HuH-7.5 (cell line): ENCODE measurements at regions not wholly inside any gene's neighbourhood (a gene's known extent, or its start where the extent isn't known, plus 50 kb on each side); places are given as distances from the start of the nearest gene placed in this dataset.
A peak's percentile ranks its signal among the peaks of the same experiment; 100 is the strongest.
"Not testable (repeated sequence)": the region's sequence is repeated elsewhere in the genome, so short reads cannot be mapped to it uniquely, and the experiment has no call there.

Experiments used
- DNase-seq: peaks from one replicate; pipeline ENCODE4 v3.0.0; 2011; ENCODE audit warnings: low spot score

DNA sequence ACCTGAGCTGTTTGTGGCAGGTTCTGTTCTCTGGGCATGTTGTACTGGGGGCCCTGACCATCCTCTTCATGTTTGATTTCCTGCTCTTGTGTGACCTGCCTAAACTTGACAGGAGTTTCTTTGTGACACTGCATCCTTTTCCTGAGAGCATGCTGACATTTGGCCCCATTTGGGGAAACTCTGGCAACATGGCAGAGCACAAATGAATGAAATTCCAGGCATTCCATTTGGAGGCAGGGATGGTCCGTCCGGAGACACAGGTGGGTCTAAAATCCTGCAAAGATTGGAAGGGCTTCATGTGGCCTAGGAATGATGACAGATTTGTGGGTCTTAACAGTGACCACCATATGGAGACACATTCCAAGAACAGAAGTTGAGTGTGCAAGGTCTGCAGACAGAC is 184.0 kb downstream of the FCRL5 start:
- DNase-seq = no peak

DNA sequence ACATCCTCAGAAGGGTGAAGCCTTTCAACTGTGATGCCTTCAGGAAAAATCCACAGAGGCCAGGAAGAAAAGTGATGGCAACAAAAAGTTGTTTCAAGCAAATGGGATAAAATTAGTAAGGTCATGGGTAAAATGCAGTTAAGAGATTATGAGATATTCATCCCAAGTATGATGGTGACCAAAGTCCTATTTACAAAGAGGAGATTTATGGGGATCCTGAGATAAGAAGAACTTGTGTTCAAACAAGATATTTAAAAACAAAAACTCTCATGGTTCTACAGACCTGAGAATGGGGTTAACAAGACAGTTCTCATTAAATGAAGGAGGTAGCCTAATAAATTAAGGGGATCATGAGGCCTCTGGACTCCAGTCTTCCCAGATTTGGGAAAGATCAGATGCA is 184.4 kb downstream of the FCRL5 start:
- DNase-seq = no peak

DNA sequence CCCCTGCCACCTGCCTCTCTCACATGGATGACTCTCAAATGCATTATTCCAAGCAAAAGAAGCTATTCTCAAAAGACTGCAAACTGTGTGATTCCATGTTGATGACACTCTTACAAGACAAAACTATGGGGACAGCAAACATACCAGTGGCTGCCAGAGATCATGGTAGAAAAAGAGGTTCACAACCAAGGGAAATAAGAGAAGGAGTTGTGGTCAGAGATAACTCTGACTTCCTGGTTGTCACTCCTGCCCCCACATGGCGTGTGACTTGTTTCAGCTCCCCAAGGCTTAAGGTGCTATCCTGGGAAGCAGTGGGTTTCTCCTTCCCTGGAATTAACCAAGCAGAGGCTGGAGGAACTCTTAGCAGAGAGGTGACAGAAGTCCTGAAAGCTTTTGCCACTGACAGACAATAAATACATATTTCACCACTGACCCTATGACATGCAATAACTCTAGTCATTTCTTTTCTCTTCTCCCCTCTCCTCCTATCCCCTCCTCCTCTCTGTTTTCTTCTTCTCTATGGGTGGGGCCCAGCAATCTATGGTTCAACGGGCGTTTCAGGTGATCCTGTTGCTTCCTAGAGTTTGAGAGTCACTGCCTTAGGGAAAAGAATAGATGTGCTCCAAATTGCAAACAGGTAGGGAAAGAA is 185.1 kb downstream of the FCRL5 start:
- no peak for DNase-seq

DNA sequence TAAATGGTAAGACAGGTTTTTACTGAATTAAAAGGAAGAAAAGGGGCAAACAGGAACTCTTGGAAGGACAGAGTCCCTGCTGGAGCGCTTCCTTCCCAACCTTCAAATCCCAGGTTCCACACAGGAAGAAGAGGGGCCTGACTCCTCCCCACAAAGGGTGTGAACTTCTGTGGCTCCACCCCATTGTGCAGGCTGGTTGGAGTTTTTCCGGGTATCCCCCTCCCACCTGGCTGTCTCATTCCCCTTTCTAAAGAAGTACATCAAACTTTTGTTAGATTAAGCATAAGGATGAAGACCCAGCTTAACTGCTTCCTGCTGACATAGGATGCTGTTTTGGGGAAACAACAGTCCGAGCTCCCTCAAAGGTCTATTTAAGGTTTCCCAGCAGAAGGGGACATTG is 187.7 kb downstream of the FCRL5 start:
- no peak for DNase-seq

DNA sequence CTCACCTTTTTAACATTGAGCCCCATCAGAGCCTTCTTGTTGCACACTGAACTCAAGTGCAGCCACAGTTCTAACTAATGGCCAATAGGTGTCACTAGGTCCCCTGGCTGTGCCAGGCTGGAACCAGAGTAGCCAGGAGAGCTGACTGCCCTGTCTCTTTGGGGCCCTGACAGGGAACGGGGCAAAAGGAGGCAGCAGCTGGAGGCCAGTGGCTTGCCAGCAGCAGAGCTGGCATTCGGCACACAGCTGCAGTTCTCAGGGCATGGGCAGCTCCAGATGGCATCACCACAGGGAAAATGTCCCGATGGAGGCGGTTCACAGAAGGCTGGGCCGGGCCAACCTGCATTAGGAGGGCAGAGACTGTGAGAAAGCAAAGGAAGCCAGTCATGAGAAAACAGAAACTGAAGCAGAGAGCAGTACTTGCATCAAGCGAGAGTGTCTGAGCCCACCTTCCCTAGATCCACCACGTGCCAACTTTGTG is 188.6 kb downstream of the FCRL5 start:
- DNase-seq = peak; percentile 49

DNA sequence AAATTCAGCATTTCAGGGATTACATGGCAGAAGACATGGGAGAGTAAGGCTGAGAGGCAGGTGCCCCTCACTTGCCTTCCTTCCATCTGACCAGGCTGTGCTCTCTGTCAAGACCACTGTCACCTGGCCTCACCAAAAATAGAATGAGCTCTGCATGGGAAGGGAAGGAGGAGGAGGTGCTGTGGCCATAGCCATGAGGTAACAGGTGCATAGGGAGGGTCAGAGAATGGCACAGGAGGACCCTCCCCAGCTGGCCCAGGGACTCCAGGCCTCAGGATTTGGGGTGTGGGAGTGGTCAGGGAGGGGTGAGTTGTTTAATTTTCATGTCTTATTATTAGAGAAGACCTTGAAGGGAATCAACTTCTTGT is 192.3 kb downstream of the FCRL5 start:
- DNase-seq = no peak

DNA sequence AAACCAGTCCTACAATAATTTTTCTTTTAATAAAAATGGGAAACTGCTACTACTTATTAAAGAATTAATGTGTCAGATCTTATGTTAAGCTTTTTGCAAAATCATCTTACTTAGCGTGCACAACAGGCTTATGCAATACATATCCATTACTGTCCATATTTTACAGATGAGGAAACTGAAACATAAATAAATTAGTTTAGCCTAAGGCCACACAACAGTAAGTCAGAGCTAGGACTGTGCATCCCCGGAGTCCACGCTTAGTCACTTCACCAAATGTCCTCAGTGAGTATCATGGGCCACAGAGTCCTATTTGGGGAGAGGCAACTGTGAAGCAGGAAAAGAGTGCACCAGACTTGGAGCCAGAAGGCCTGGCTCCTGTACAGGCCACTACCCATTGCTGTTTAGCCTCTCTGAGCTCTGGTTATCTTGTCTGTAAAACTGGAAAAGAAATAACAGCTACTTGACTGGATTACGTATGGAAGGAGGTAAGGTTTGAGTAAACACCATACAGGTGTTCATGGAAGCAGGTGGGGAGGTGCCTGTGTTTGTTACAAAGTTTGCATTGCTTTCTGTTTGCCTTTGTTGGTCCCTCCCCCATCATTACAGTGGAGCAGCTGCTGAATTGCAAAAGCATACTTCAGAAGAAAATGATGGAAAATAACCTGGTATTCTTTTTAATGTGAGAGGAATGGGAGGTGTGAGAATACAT is 192.8 kb downstream of the FCRL5 start:
- DNase-seq = no peak

DNA sequence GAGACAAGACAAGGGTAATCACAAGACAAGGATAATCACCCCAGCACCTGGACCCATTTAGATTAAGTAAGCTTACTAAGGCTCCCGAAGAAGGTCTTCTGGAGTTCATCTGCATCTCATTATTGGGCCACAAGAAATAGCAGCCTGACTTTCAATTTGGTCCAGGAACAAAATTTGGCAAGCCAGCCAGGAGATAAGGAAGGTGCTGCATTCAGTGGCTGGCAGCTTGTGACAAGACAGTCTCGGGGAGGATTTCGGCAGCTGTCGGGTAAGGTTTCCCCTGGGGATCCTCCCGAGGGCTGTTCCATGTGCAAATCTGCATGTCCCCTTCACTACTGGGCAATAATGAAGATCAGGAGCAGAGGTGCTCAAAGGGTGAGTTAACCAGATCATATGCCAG is 195.2 kb downstream of the FCRL5 start:
- DNase-seq = no peak

DNA sequence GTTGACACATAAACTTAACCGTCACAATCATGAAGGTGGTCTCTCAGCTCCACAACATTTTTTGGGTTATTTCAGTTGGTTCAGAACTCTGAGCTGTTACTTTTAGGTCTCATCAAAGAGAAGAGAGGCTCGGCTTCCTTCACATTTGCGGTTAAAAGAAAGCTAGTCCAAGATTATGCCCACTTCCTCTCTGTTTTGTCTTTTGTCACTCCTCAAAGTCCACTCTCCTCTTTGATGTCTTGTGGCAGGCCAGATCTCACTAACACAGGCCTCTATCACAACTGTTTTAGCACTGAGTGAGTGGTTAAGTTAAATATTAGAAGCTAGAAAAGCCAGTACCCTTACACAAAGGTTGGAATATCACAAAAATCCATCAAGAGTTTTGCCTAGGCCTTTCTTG is 195.7 kb downstream of the FCRL5 start:
- no peak for DNase-seq

DNA sequence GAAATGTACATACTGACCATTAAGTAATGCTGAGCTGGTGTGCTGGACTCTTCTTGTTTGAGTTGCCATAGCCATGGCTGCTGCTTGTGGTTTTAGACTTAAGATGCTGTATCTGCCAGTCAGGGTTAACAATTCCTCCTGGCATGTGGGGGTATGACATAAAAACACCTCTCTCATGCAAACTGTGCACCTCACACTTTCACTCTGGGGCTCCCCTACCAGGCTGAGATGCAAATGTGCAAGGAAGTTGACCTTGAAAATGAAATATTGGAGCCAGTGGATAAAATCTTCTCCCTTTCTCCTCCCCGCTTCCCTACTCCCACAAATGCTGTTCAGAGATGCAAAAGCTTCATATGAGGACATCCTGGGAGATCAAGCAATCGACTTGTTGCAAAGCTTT is 198.8 kb downstream of the FCRL5 start:
- DNase-seq = no peak

DNA sequence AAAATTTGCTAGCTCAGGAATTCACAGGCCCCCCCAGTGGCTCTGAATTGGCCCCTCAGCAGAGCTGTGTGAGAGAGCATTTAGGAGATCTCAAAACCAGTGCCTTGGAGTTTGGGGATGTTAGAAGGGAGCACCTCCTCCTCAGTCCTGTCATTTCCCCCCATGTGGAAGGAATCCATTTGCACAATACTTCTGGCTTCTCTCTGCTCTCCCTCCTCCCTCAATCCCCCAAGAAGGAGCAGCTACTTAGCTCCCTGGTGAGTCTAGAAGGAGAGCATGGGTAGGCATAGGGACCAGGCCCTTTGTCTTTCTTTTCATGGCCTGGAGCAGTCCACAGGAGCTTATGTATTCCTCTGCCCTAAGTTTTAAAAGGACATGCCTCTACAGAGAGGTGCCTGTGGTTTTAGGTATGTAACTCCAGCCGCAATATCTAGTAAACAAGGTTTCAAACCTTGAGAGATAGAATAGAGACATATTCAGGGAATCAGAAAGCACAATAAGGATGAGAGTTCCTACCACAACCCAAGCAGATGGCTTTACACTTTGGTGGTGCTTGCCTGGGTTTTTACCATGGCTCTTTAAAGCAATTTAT is 199.4 kb downstream of the FCRL5 start:
- DNase-seq = no peak

DNA sequence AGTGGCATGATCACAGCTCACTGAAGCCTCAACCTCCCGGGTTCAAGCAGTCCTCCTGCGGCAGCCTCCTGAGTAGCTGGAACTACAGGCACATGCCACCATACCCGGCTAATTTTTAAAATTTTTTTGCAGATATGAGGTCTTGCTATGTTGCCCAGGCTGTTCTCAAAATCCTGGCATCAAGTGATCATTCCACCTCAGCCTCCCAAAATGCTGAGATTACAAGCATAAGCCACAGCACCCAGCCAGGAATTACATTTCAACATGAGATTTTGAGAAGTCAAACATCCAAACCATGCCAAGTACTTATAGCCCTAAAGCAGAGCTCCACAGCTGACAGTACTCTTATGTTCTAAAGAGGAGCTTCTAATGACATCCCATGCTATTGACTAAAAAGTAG is 200.1 kb downstream of the FCRL5 start:
- no peak for DNase-seq

DNA sequence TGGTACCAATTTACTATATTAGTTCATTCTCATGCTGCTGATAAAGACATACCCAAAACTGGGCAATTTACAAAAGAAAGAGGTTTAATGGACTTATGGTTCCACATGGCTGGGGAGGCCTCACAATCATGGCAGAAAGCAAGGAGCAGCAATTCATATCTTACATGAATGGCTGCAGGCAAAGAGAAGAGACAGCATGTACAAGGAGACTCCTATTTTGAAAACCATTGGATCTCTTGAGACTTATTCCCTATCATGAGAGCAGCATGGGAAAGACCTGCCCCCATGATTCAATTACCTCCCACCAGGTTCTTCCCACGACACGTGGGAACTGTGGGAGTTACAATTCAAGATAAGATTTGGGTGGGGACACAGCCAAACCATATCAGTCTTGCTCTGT is 200.5 kb downstream of the FCRL5 start:
- not testable (repeated sequence) for DNase-seq

DNA sequence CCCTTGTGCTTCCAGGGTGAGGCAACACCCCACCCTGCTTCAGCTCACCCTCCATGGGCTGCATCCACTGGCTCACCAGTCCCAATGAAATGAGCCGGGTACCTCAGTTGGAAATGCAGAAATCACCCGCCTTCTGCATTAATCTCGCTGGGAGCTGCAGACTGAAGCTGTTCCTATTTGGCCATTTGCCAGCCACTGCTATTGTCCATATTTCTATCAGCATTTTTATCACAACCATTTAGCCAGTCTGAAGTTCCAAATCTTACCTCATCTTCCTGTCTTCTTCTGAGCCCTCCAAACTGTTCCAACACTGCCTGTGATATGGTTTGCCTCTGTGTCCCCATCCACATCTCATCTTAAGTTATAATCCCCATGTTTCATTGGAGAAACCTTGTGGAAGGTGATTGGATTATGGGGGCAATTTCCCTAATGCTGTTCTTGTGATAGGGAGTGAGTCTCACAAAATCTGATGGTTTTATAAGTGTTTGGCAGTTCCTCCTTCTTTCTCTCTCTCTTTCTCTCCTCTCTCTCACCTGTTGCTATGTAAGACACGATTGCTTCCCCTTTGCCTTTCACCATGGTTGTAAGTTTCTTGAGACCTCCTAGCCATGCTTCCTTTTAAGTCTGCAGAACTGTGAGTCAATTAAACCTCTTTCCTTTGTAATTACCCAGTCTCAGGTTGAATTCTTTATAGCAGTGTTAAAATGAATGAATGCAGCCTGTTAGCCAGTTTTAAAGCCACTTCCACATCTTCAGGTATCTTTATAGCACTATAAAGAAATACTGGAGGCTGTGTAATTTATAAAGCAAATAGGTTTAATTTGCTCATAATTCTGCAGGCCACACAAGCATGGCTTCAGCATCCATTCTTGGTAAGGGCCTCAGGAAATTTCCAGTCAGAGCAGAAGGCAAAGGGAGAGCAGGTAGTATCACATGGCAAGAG is 203.5 kb downstream of the FCRL5 start:
- no peak for DNase-seq

DNA sequence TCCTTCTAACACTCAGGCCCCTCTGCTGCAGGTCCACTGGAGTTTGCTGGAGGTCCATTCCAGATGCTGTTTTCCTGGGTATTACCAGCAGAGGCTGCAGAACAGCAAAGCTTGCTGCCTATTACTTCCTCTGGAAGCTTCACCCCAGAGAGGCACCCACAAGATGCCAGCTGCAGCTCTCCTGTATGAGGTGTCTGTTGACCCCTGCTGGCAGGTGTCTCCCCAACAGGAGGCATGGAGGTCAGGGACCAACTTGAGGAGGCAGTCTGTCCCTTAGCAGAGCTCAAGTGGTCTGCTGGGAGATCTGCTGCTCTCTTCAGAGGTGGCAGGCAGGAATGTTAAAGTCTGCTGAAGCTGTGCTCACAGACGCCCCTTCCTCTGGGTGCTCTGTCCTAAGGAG is 204.8 kb downstream of the FCRL5 start:
- DNase-seq = no peak

DNA sequence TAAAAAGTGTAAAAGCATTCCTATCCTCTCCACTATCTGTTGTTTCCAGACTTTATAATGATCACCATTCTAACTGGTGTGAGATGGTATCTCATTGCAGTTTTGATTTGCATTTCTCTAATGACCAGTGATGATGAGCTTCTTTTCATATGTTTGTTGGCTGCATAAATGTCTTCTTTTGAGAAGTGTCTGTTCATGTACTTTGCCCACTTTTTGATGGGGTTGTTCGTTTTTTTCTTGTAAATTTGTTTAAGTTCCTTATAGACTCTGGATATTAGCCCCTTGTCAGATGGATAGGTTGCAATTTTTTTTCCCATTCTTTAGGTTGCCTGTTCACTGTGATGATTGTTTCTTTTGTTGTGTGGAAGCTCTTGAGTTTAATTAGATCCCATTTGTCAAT is 199.6 kb upstream of the ETV3 start:
- DNase-seq = not testable (repeated sequence)

DNA sequence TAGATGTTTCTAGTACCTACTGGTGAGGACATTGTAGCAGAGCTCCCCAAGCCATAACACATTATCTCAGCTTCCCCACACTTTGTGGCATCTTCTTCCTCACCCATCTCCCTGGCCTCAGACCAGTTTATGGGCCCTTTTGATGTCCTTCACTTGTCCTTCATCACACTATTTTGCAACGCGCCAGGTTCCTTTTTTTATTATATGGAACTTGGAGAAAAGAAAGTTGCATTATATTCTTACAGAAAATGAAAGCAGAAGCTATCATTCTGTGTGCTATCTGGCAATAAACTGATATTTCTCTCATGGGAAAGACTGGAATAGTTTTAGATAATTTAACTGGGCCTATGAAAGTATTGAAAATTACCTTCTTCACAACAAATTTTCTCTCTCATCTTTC is 196.9 kb upstream of the ETV3 start:
- DNase-seq = no peak

DNA sequence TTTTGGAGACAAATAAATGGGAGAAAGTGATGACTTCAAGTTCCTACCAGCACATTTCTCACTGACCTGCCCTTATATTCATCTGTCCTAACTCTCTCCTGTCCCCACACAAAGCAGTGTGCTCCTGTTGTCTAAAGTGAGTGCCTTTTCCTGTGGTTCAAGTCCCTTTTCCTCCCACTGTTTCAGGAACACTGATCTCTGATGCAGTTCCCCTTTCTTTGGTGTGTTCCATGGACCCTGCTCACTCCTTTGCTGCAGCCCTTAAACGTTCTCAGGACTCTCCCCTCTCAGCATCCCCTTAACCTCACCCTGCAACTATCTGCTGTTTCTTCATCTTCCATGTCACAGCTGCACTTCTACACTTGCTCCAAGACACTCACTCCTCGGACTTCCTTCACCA is 195.8 kb upstream of the ETV3 start:
- DNase-seq = no peak

DNA sequence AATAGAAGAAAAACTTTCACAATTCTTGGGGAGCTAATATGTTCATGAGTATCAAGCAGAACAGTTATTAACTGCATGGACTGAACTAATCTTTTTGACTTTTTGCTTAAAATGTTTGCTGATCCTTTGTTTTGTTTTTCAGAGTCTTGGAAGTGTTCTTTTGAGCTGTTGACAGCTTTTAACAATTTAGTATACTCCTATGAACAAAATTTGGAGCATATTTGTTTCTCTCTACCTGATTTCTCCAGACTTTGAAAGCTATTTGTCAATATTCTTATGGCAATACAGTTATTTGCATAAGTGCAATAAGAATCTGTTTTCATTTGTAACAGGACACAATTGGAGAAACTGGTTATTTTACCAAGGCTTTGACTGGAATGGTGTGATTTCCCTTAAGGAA is 192.0 kb upstream of the ETV3 start:
- not testable (repeated sequence) for DNase-seq

DNA sequence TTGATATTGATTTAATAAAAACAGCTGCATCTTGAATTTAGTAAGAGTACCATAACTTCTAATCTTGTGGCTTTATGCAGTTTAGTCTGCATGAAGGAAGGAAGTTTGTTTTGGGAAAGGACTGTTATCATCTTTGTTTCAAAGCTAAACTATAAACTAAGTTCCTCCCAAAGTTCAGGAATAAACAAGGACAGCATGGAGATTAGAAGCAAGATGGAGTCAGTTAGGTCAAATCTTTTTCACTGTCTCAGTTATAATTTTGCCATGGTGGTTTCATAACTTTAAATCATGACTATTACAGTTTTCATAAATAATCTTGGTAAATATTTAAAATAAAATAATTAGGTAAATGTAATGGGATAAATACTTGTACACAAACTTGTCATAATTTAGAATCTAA is 189.9 kb upstream of the ETV3 start:
- not testable (repeated sequence) for DNase-seq

DNA sequence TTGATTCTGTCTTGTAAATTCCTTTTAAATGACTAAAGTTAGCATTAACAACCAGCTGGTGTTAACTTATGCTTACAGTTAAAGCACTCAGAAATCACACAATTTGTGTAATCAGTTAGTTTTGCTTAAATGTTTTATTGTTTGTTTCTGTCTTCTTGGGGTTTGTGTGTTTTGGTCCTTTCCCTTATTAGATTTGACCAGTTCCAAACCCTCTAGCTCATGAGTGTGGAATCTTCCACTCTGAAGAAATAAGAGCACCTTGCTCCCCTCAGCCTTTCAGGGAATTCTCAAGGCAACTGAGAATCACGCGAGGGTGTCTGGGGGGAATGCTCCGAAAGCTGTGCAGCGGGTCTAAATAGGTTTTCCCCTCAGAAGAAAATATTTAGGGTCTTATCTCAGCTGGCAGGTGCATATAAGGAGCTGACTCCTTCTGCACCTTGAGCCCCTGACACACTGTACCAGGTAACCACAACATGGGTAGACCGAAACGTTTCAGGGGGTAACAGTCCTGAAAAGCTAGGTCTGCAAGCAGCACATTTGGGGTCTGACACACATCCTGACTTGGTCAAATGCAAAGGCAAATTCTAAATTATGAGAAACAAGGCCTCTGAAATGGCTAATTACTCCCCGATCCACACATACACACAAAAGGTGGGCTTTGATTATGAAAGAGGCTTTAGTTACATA is 188.1 kb upstream of the ETV3 start:
- DNase-seq = no peak

DNA sequence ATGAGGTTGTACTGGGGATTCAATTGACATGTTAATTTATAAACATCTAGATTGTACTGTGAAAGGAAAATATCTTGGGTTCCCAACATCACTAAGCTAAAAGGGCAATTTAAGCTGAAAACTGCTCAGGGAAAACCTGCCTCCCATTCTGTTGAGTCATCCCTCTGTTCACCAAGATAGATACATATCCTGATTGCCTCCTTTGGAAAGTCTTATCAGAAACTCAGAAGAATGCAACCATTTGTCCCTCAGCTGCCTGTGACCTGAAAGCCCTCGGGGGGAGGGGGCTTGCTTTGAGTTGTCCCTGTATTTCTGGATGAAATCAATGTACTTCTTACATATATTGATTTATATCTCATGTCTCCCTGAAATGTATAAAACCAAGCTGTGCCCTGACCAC is 187.0 kb upstream of the ETV3 start:
- no peak for DNase-seq
